ENCODE measurements at regions not wholly inside any gene's neighbourhood (a gene's known extent, or its start where the extent isn't known, plus 50 kb on each side); places are given as distances from the start of the nearest gene placed in this dataset.

GRCh38 chr18:30489890-30490643 is 552.5 kb downstream of the DSC3 start:
- no peak overlapping the region for H3K27ac ChIP-seq (ENCODE audit: low read depth in 1 of 3, low read length in 2 of 3)
- H3K36me3 ChIP-seq (ENCODE audit: control insufficient read depth in 3 of 3, insufficient read depth in 2 of 3, low read depth in 1 of 3, low read length in 3 of 3) = no peaks in the 10 kb centered on the region
- no peak overlapping the region for H3K4me3 ChIP-seq (ENCODE audit: low read depth in 1 of 3, low read length in 3 of 3)
- H3K4me1 ChIP-seq (ENCODE audit: control insufficient read depth in 3 of 3, insufficient read depth in 2 of 3, low read depth in 1 of 3, low read length in 2 of 3) = no peaks in the 10 kb centered on the region
- DNase-seq = no peak
- 85 to 90% (median 88%) methylated on average over 2 of the region's 2 CpGs for WGBS, 3 donors
- H3K27me3 ChIP-seq (ENCODE audit: control insufficient read depth in 3 of 3, insufficient read depth in 3 of 3, low read length in 3 of 3) = no peaks in the 10 kb centered on the region
- H3K9me3 ChIP-seq (ENCODE audit: control insufficient read depth in 2 of 2, insufficient read depth in 1 of 2, low read depth in 1 of 2, low read length in 1 of 2) = no peaks in the 10 kb centered on the region
- no peak for FAIRE-seq

GRCh38 chr18:30487962-30488361 is 554.6 kb downstream of the DSC3 start:
- no peaks in the 10 kb centered on the region for H3K9me3 ChIP-seq (ENCODE audit: control insufficient read depth in 2 of 2, insufficient read depth in 1 of 2, low read depth in 1 of 2, low read length in 1 of 2)
- no peak for DNase-seq
- no peaks in the 10 kb centered on the region for H3K4me1 ChIP-seq (ENCODE audit: control insufficient read depth in 3 of 3, insufficient read depth in 2 of 3, low read depth in 1 of 3, low read length in 2 of 3)
- WGBS, 3 donors = 86 to 87% (median 87%) methylated on average over 2 of the region's 2 CpGs
- no peaks in the 10 kb centered on the region for H3K36me3 ChIP-seq (ENCODE audit: control insufficient read depth in 3 of 3, insufficient read depth in 2 of 3, low read depth in 1 of 3, low read length in 3 of 3)
- H3K27ac ChIP-seq (ENCODE audit: low read depth in 1 of 3, low read length in 2 of 3) = no peak overlapping the region
- no peak overlapping the region for H3K4me3 ChIP-seq (ENCODE audit: low read depth in 1 of 3, low read length in 3 of 3)
- H3K27me3 ChIP-seq (ENCODE audit: control insufficient read depth in 3 of 3, insufficient read depth in 3 of 3, low read length in 3 of 3) = no peaks in the 10 kb centered on the region
- FAIRE-seq = no peak

- FAIRE-seq (no peak), DNase-seq (no peak)
- 70 to 81% (median 72%) methylated on average over 1 of the region's 1 CpG for WGBS, 3 donors
- Histone ChIP-seq H3K27me3 (ENCODE audit: control insufficient read depth in 3 of 3, insufficient read depth in 3 of 3, low read length in 3 of 3) (no peaks in the 10 kb centered on the region), H3K27ac (ENCODE audit: low read depth in 1 of 3, low read length in 2 of 3) (no peak overlapping the region), H3K4me1 (ENCODE audit: control insufficient read depth in 3 of 3, insufficient read depth in 2 of 3, low read depth in 1 of 3, low read length in 2 of 3) (no peaks in the 10 kb centered on the region), H3K36me3 (ENCODE audit: control insufficient read depth in 3 of 3, insufficient read depth in 2 of 3, low read depth in 1 of 3, low read length in 3 of 3) (no peaks in the 10 kb centered on the region), H3K4me3 (ENCODE audit: low read depth in 1 of 3, low read length in 3 of 3) (no peak overlapping the region), H3K9me3 (ENCODE audit: control insufficient read depth in 2 of 2, insufficient read depth in 1 of 2, low read depth in 1 of 2, low read length in 1 of 2) (no peaks in the 10 kb centered on the region)
Observed at GRCh38 chr18:30486856-30487255, 555.7 kb downstream of the DSC3 start.

- no peak overlapping the region for H3K4me3 ChIP-seq (ENCODE audit: low read depth in 1 of 3, low read length in 3 of 3)
- no peaks in the 10 kb centered on the region for H3K9me3 ChIP-seq (ENCODE audit: control insufficient read depth in 2 of 2, insufficient read depth in 1 of 2, low read depth in 1 of 2, low read length in 1 of 2)
- DNase-seq (no peak), FAIRE-seq (no peak)
- no peaks in the 10 kb centered on the region for H3K27me3 ChIP-seq (ENCODE audit: control insufficient read depth in 3 of 3, insufficient read depth in 3 of 3, low read length in 3 of 3)
- no peak overlapping the region for H3K27ac ChIP-seq (ENCODE audit: low read depth in 1 of 3, low read length in 2 of 3)
- H3K4me1 ChIP-seq (ENCODE audit: control insufficient read depth in 3 of 3, insufficient read depth in 2 of 3, low read depth in 1 of 3, low read length in 2 of 3) = no peaks in the 10 kb centered on the region
- WGBS, 3 donors = 63 to 81% (median 69%) methylated on average over 2 of the region's 2 CpGs
- H3K36me3 ChIP-seq (ENCODE audit: control insufficient read depth in 3 of 3, insufficient read depth in 2 of 3, low read depth in 1 of 3, low read length in 3 of 3) = no peaks in the 10 kb centered on the region
Observed at GRCh38 chr18:30485078-30485477, 557.5 kb downstream of the DSC3 start.

GRCh38 chr18:30481871-30482270 is 560.7 kb downstream of the DSC3 start:
- no peak for DNase-seq
- no peak for FAIRE-seq
- 79 to 84% (median 82%) methylated on average over 8 of the region's 8 CpGs for WGBS, 3 donors
- H3K27ac ChIP-seq (ENCODE audit: low read depth in 1 of 3, low read length in 2 of 3) = no peak overlapping the region
- H3K4me3 ChIP-seq (ENCODE audit: low read depth in 1 of 3, low read length in 3 of 3) = no peak overlapping the region
- no peaks in the 10 kb centered on the region for H3K27me3 ChIP-seq (ENCODE audit: control insufficient read depth in 3 of 3, insufficient read depth in 3 of 3, low read length in 3 of 3)
- H3K9me3 ChIP-seq (ENCODE audit: control insufficient read depth in 2 of 2, insufficient read depth in 1 of 2, low read depth in 1 of 2, low read length in 1 of 2) = no peaks in the 10 kb centered on the region
- no peaks in the 10 kb centered on the region for H3K36me3 ChIP-seq (ENCODE audit: control insufficient read depth in 3 of 3, insufficient read depth in 2 of 3, low read depth in 1 of 3, low read length in 3 of 3)
- H3K4me1 ChIP-seq (ENCODE audit: control insufficient read depth in 3 of 3, insufficient read depth in 2 of 3, low read depth in 1 of 3, low read length in 2 of 3) = no peaks in the 10 kb centered on the region

- H3K4me1 ChIP-seq (ENCODE audit: control insufficient read depth in 3 of 3, insufficient read depth in 2 of 3, low read depth in 1 of 3, low read length in 2 of 3) = no peaks in the 10 kb centered on the region
- H3K27ac ChIP-seq (ENCODE audit: low read depth in 1 of 3, low read length in 2 of 3) = no peak overlapping the region
- WGBS, 3 donors = 60 to 91% (median 83%) methylated on average over 4 of the region's 4 CpGs
- H3K4me3 ChIP-seq (ENCODE audit: low read depth in 1 of 3, low read length in 3 of 3) = no peak overlapping the region
- no peaks in the 10 kb centered on the region for H3K27me3 ChIP-seq (ENCODE audit: control insufficient read depth in 3 of 3, insufficient read depth in 3 of 3, low read length in 3 of 3)
- no peak for DNase-seq
- H3K36me3 ChIP-seq (ENCODE audit: control insufficient read depth in 3 of 3, insufficient read depth in 2 of 3, low read depth in 1 of 3, low read length in 3 of 3) = no peaks in the 10 kb centered on the region
- H3K9me3 ChIP-seq (ENCODE audit: control insufficient read depth in 2 of 2, insufficient read depth in 1 of 2, low read depth in 1 of 2, low read length in 1 of 2) = no peaks in the 10 kb centered on the region
- no peak for FAIRE-seq
Observed at GRCh38 chr18:30469091-30469490, 573.5 kb downstream of the DSC3 start.

GRCh38 chr18:30465096-30465495 is 577.4 kb downstream of the DSC3 start:
- Histone ChIP-seq H3K27me3 (ENCODE audit: control insufficient read depth in 3 of 3, insufficient read depth in 3 of 3, low read length in 3 of 3) (no peaks in the 10 kb centered on the region), H3K4me3 (ENCODE audit: low read depth in 1 of 3, low read length in 3 of 3) (no peak overlapping the region), H3K36me3 (ENCODE audit: control insufficient read depth in 3 of 3, insufficient read depth in 2 of 3, low read depth in 1 of 3, low read length in 3 of 3) (no peaks in the 10 kb centered on the region), H3K9me3 (ENCODE audit: control insufficient read depth in 2 of 2, insufficient read depth in 1 of 2, low read depth in 1 of 2, low read length in 1 of 2) (no peaks in the 10 kb centered on the region), H3K4me1 (ENCODE audit: control insufficient read depth in 3 of 3, insufficient read depth in 2 of 3, low read depth in 1 of 3, low read length in 2 of 3) (no peaks in the 10 kb centered on the region), H3K27ac (ENCODE audit: low read depth in 1 of 3, low read length in 2 of 3) (no peak overlapping the region)
- FAIRE-seq = no peak
- WGBS, 3 donors = 62 to 74% (median 72%) methylated on average over 3 of the region's 3 CpGs
- no peak for DNase-seq

- Histone ChIP-seq H3K4me3 (ENCODE audit: low read depth in 1 of 3, low read length in 3 of 3) (no peak overlapping the region), H3K36me3 (ENCODE audit: control insufficient read depth in 3 of 3, insufficient read depth in 2 of 3, low read depth in 1 of 3, low read length in 3 of 3) (no peaks in the 10 kb centered on the region), H3K27ac (ENCODE audit: low read depth in 1 of 3, low read length in 2 of 3) (no peak overlapping the region), H3K9me3 (ENCODE audit: control insufficient read depth in 2 of 2, insufficient read depth in 1 of 2, low read depth in 1 of 2, low read length in 1 of 2) (no peaks in the 10 kb centered on the region), H3K27me3 (ENCODE audit: control insufficient read depth in 3 of 3, insufficient read depth in 3 of 3, low read length in 3 of 3) (no peaks in the 10 kb centered on the region), H3K4me1 (ENCODE audit: control insufficient read depth in 3 of 3, insufficient read depth in 2 of 3, low read depth in 1 of 3, low read length in 2 of 3) (no peaks in the 10 kb centered on the region)
- DNase-seq = no peak
- 71 to 87% (median 84%) methylated on average over 1 of the region's 1 CpG for WGBS, 3 donors
- FAIRE-seq = no peak
Observed at GRCh38 chr18:30457156-30457555, 585.4 kb downstream of the DSC3 start.

GRCh38 chr18:30455741-30456140 is 586.8 kb downstream of the DSC3 start:
- 74 to 83% (median 80%) methylated on average over 2 of the region's 2 CpGs for WGBS, 3 donors
- H3K4me3 ChIP-seq (ENCODE audit: low read depth in 1 of 3, low read length in 3 of 3) = no peak overlapping the region
- H3K27me3 ChIP-seq (ENCODE audit: control insufficient read depth in 3 of 3, insufficient read depth in 3 of 3, low read length in 3 of 3) = no peaks in the 10 kb centered on the region
- H3K36me3 ChIP-seq (ENCODE audit: control insufficient read depth in 3 of 3, insufficient read depth in 2 of 3, low read depth in 1 of 3, low read length in 3 of 3) = no peaks in the 10 kb centered on the region
- H3K27ac ChIP-seq (ENCODE audit: low read depth in 1 of 3, low read length in 2 of 3) = no peak overlapping the region
- DNase-seq (no peak), FAIRE-seq (no peak)
- H3K9me3 ChIP-seq (ENCODE audit: control insufficient read depth in 2 of 2, insufficient read depth in 1 of 2, low read depth in 1 of 2, low read length in 1 of 2) = no peaks in the 10 kb centered on the region
- H3K4me1 ChIP-seq (ENCODE audit: control insufficient read depth in 3 of 3, insufficient read depth in 2 of 3, low read depth in 1 of 3, low read length in 2 of 3) = no peaks in the 10 kb centered on the region

All from small intestine (tissue), 7 donors.